AG04450 (cell line): ENCODE measurements at regions not wholly inside any gene's neighbourhood (a gene's known extent, or its start where the extent isn't known, plus 50 kb on each side); places are given as distances from the start of the nearest gene placed in this dataset.

Source experiments
- CTCF ChIA-PET: fragments of 300-600, 350-600 bp; formaldehyde crosslinking; extraction: SDS; loops from one replicate; lab custom pipeline; 2022; ENCODE audit warnings: antibody characterized with exemption, inconsistent platforms; lab: Charles Lee
- POLR2A ChIA-PET: fragments of 350-600 bp; formaldehyde crosslinking; extraction: SDS; loops from one replicate; lab custom pipeline; 2021; ENCODE audit warnings: antibody characterized with exemption, inconsistent platforms; lab: Yijun Ruan, JAX
- DNase-seq: peaks from one replicate; pipeline ENCODE4 v3.0.0-alpha.2; 2011; ENCODE audit warnings: low read depth, low spot score
- H3K27ac ChIP-seq: one replicate; pipeline ENCODE4 v1.5.1; 2012; ENCODE audit warnings: low read depth, low read length, control low read depth
- H3K27me3 ChIP-seq: one replicate; pipeline ENCODE4 v1.6.0; 2012; ENCODE audit warnings: low read length; ENCODE audit not compliant: control insufficient read depth, insufficient read depth
- H3K4me3 ChIP-seq: 2 replicates; pipeline ENCODE4 v1.5.1; 2011; ENCODE audit warnings: mild to moderate bottlenecking, low read depth, low read length, control low read depth
- H3K9me3 ChIP-seq: 2 replicates; pipeline ENCODE4 v1.5.1; 2012; ENCODE audit warnings: low read length; ENCODE audit not compliant: control insufficient read depth, insufficient read depth
- CTCF ChIP-seq: IDR thresholded peaks from 2 replicates; pipeline ENCODE4 v1.5.1; 2011; ENCODE audit warnings: low read depth, low read length, control low read depth, inconsistent platforms

GRCh38 chr11:69364921-69365320 is 71.0 kb downstream of the MYEOV start:
- CTCF ChIA-PET = interaction anchor here (1.0 kb wide), 1 partner anchor 233 kb away, joined by 3 read pairs; no protein-coding TSS in a partner anchor

GRCh38 chr11:69365558-69365957 is 71.6 kb downstream of the MYEOV start:
- ChIA-PET CTCF (interaction anchor here (1.0 kb wide), 1 partner anchor 234 kb away, joined by 3 read pairs; no protein-coding TSS in a partner anchor), POLR2A (no interaction called here)
- Histone ChIP-seq H3K27ac (no peak overlapping the region), H3K27me3 (no peaks in the 10 kb centered on the region), H3K4me3 (no peak overlapping the region), H3K9me3 (peaks cover 16% of the 10 kb centered on the region)
- DNase-seq = no peak
- no peak for TF ChIP-seq CTCF

More at GRCh38 chr11:69364921-69365320, 71.0 kb downstream of the MYEOV start:
- no peak for DNase-seq
- Histone ChIP-seq H3K27ac (no peak overlapping the region), H3K9me3 (peaks cover 17% of the 10 kb centered on the region), H3K4me3 (no peak overlapping the region), H3K27me3 (no peaks in the 10 kb centered on the region)
- TF ChIP-seq CTCF = no peak
- POLR2A ChIA-PET = interaction anchor here (0.5 kb wide), 1 partner anchor 274 kb away, joined by 7 read pairs; no protein-coding TSS in a partner anchor

- ChIA-PET CTCF (interaction anchor here (0.6 to 0.7 kb wide), 2 partner anchors 15 to 276 kb away, joined by 3 read pairs; no protein-coding TSS in a partner anchor), POLR2A (no interaction called here)
- no peaks in the 10 kb centered on the region for H3K27me3 ChIP-seq
- no peak overlapping the region for H3K27ac ChIP-seq
- H3K9me3 ChIP-seq = peaks cover 11% of the 10 kb centered on the region
- no peak overlapping the region for H3K4me3 ChIP-seq
- no peak for DNase-seq
- TF ChIP-seq CTCF = no peak
Observed at GRCh38 chr11:69366591-69366990, 72.6 kb downstream of the MYEOV start.

GRCh38 chr11:69367211-69367964 is 73.4 kb downstream of the MYEOV start:
- Histone ChIP-seq H3K27ac (no peak overlapping the region), H3K27me3 (no peaks in the 10 kb centered on the region), H3K9me3 (peaks cover 10% of the 10 kb centered on the region), H3K4me3 (no peak overlapping the region)
- ChIA-PET CTCF (no interaction called here), POLR2A (no interaction called here)
- TF ChIP-seq CTCF = no peak
- DNase-seq = no peak

GRCh38 chr11:69368119-69368880 is 74.3 kb downstream of the MYEOV start:
- no peak for DNase-seq
- Histone ChIP-seq H3K4me3 (no peak overlapping the region), H3K27ac (no peak overlapping the region), H3K27me3 (no peaks in the 10 kb centered on the region), H3K9me3 (peaks cover 10% of the 10 kb centered on the region)
- ChIA-PET CTCF (no interaction called here), POLR2A (no interaction called here)
- no peak for TF ChIP-seq CTCF
